HEK293 (cell line): ENCODE measurements at regions not wholly inside any gene's neighbourhood (a gene's known extent, or its start where the extent isn't known, plus 50 kb on each side); places are given as distances from the start of the nearest gene placed in this dataset.

Source experiments
- MEIS1 ChIP-seq: sonication (generic); formaldehyde crosslinking; IDR thresholded peaks from 2 replicates; pipeline ENCODE4 v1.8.1; 2022; ENCODE audit warnings: missing genetic modification reagents, mild to moderate bottlenecking, borderline replicate concordance
- YY1 ChIP-seq: fragments of 450-650 bp; formaldehyde crosslinking; IDR thresholded peaks from 2 replicates; pipeline ENCODE4 v1.5.1; 2018; ENCODE audit warnings: missing biosample characterization, missing genetic modification characterization
- ZNF175 ChIP-seq: fragments of 450-650 bp; formaldehyde crosslinking; IDR thresholded peaks from 2 replicates; pipeline ENCODE4 v1.5.1; 2016; ENCODE audit warnings: missing biosample characterization, missing genetic modification characterization
- ZNF37A ChIP-seq: fragments of 450-650 bp; IDR thresholded peaks from 2 replicates; pipeline ENCODE4 v1.5.1; 2018; ENCODE audit warnings: missing biosample characterization, missing genetic modification characterization
- TF ChIP-seq, protein P1 (sequence below): fragments of 450-650 bp; formaldehyde crosslinking; IDR thresholded peaks from 2 replicates; pipeline ENCODE4 v1.5.1; 2016; ENCODE audit warnings: missing biosample characterization, missing genetic modification characterization
- TF ChIP-seq, protein P2 (sequence below): fragments of 450-650 bp; formaldehyde crosslinking; IDR thresholded peaks from 2 replicates; pipeline ENCODE4 v1.5.1; 2016; ENCODE audit warnings: missing biosample characterization, missing genetic modification characterization
- TF ChIP-seq, protein P3 (sequence below): fragments of 450-650 bp; formaldehyde crosslinking; IDR thresholded peaks from 2 replicates; pipeline ENCODE4 v1.5.1; 2016; ENCODE audit warnings: missing biosample characterization, missing genetic modification characterization
- TF ChIP-seq, protein P4 (sequence below): fragments of 450-650 bp; formaldehyde crosslinking; IDR thresholded peaks from 2 replicates; pipeline ENCODE4 v1.5.1; 2016; ENCODE audit warnings: missing biosample characterization, missing genetic modification characterization

DNA sequence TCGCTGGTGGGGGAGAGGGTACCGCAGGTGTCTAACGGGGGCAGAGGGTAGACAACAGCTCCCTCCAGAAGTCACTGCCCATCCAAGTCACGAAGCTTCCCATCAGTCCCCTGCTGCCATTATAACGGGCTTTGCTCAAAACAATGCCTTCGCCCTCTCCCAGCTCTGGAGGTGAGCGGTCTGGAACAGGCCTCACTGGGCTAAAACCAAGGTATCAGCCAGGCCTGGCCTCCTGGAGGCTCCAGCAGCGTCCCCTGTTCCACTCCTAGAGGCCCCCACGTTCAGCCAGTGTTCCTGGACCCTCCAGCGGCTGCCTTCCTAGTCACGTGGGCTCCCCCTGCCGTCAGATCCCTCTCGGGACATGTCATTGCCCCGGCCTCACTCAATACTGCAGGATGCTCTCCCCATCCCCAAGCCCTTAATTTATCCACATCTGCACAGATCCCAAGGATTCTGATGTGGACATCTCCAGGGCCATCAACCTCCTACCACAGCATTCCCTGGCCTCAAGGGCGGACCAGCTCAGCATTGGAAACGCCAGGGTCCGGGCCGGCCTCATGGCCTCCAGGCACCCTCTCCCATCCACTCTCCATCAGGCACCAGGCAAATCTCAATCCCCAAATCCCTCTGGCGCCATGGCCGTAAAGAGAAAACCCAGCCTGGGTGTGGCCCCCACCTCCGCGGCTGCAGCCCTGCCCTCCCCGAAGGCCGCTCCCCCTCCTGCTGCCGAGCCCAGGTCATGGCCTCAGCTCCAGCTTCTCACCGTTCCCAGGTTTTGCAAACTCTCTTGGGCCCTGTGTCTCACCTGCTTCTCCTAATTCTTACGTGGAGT lies 104.1 kb upstream of the FAM20C start:
- TF ChIP-seq, protein P1, sequence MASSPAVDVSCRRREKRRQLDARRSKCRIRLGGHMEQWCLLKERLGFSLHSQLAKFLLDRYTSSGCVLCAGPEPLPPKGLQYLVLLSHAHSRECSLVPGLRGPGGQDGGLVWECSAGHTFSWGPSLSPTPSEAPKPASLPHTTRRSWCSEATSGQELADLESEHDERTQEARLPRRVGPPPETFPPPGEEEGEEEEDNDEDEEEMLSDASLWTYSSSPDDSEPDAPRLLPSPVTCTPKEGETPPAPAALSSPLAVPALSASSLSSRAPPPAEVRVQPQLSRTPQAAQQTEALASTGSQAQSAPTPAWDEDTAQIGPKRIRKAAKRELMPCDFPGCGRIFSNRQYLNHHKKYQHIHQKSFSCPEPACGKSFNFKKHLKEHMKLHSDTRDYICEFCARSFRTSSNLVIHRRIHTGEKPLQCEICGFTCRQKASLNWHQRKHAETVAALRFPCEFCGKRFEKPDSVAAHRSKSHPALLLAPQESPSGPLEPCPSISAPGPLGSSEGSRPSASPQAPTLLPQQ (tag by site-specific recombination): no peak
- TF ChIP-seq ZNF37A (no peak), YY1 (no peak), ZNF175 (tag by site-specific recombination) (no peak), MEIS1 (CRISPR knock-in tag) (no peak)
- TF ChIP-seq, protein P2, sequence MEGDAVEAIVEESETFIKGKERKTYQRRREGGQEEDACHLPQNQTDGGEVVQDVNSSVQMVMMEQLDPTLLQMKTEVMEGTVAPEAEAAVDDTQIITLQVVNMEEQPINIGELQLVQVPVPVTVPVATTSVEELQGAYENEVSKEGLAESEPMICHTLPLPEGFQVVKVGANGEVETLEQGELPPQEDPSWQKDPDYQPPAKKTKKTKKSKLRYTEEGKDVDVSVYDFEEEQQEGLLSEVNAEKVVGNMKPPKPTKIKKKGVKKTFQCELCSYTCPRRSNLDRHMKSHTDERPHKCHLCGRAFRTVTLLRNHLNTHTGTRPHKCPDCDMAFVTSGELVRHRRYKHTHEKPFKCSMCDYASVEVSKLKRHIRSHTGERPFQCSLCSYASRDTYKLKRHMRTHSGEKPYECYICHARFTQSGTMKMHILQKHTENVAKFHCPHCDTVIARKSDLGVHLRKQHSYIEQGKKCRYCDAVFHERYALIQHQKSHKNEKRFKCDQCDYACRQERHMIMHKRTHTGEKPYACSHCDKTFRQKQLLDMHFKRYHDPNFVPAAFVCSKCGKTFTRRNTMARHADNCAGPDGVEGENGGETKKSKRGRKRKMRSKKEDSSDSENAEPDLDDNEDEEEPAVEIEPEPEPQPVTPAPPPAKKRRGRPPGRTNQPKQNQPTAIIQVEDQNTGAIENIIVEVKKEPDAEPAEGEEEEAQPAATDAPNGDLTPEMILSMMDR (tag by site-specific recombination): no peak
- TF ChIP-seq, protein P3, sequence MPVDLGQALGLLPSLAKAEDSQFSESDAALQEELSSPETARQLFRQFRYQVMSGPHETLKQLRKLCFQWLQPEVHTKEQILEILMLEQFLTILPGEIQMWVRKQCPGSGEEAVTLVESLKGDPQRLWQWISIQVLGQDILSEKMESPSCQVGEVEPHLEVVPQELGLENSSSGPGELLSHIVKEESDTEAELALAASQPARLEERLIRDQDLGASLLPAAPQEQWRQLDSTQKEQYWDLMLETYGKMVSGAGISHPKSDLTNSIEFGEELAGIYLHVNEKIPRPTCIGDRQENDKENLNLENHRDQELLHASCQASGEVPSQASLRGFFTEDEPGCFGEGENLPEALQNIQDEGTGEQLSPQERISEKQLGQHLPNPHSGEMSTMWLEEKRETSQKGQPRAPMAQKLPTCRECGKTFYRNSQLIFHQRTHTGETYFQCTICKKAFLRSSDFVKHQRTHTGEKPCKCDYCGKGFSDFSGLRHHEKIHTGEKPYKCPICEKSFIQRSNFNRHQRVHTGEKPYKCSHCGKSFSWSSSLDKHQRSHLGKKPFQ (tag by site-specific recombination): no peak
- TF ChIP-seq, protein P4, sequence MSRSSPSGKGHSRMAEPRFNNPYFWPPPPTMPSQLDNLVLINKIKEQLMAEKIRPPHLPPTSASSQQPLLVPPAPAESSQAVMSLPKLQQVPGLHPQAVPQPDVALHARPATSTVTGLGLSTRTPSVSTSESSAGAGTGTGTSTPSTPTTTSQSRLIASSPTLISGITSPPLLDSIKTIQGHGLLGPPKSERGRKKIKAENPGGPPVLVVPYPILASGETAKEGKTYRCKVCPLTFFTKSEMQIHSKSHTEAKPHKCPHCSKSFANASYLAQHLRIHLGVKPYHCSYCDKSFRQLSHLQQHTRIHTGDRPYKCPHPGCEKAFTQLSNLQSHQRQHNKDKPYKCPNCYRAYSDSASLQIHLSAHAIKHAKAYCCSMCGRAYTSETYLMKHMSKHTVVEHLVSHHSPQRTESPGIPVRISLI (tag by site-specific recombination): no peak
